ENCODE measurements at regions not wholly inside any gene's neighbourhood (a gene's known extent, or its start where the extent isn't known, plus 50 kb on each side); places are given as distances from the start of the nearest gene placed in this dataset.

- TF ChIP-seq, protein P1, sequence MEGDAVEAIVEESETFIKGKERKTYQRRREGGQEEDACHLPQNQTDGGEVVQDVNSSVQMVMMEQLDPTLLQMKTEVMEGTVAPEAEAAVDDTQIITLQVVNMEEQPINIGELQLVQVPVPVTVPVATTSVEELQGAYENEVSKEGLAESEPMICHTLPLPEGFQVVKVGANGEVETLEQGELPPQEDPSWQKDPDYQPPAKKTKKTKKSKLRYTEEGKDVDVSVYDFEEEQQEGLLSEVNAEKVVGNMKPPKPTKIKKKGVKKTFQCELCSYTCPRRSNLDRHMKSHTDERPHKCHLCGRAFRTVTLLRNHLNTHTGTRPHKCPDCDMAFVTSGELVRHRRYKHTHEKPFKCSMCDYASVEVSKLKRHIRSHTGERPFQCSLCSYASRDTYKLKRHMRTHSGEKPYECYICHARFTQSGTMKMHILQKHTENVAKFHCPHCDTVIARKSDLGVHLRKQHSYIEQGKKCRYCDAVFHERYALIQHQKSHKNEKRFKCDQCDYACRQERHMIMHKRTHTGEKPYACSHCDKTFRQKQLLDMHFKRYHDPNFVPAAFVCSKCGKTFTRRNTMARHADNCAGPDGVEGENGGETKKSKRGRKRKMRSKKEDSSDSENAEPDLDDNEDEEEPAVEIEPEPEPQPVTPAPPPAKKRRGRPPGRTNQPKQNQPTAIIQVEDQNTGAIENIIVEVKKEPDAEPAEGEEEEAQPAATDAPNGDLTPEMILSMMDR (IDR thresholded peaks at IDR 0.05; ENCODE audit: control insufficient read depth, extremely low read depth, insufficient read depth): no peak
- no peak for DNase-seq (ENCODE audit: low read depth)
- H3K4me3 ChIP-seq (ENCODE audit: low read depth, low read length): no peak overlapping the region
Observed at GRCh38 chr6:113529879-113530278, 327.3 kb upstream of the MARCKS start.

- DNase-seq (ENCODE audit: low read depth): no peak
- H3K4me3 ChIP-seq (ENCODE audit: low read depth, low read length): no peak overlapping the region
- TF ChIP-seq, protein P1 (IDR thresholded peaks at IDR 0.05; ENCODE audit: control insufficient read depth, extremely low read depth, insufficient read depth): no peak
Observed at GRCh38 chr6:113530769-113531168, 326.4 kb upstream of the MARCKS start.

DNA sequence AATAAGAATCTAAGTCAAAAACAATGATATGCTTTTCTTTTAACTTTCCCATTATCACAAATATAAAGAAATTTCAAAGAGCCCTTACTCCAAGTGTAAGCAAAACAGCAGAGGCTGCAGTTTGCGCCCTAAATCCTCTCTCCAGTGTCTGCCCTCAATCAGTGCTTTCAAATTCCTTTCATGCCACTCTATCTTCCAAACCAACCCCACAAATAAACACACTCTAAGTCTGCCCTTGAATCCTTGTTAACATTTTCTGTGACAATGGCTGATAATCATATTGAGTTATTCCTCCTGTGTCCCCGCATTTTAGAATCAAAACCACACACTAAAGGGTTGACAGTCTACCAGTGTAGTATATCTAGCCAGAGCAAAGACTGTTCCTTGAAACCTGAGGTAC lies 317.9 kb upstream of the MARCKS start:
- no peak for DNase-seq (ENCODE audit: low read depth)
- TF ChIP-seq, protein P1 (IDR thresholded peaks at IDR 0.05; ENCODE audit: control insufficient read depth, extremely low read depth, insufficient read depth): no peak
- no peak overlapping the region for H3K4me3 ChIP-seq (ENCODE audit: low read depth, low read length)

GRCh38 chr6:113539623-113540022 lies 317.5 kb upstream of the MARCKS start:
- DNase-seq (ENCODE audit: low read depth): no peak
- TF ChIP-seq, protein P1 (IDR thresholded peaks at IDR 0.05; ENCODE audit: control insufficient read depth, extremely low read depth, insufficient read depth): no peak

GRCh38 chr6:113540466-113540865 lies 316.7 kb upstream of the MARCKS start:
- TF ChIP-seq, protein P1 (IDR thresholded peaks at IDR 0.05; ENCODE audit: control insufficient read depth, extremely low read depth, insufficient read depth): no peak
- no peak overlapping the region for H3K4me3 ChIP-seq (ENCODE audit: low read depth, low read length)
- DNase-seq (ENCODE audit: low read depth): no peak

More at GRCh38 chr6:113539623-113540022, 317.5 kb upstream of the MARCKS start:
- no peak overlapping the region for H3K4me3 ChIP-seq (ENCODE audit: low read depth, low read length)

GRCh38 chr6:113551168-113551567 lies 306.0 kb upstream of the MARCKS start:
- no peak overlapping the region for H3K4me3 ChIP-seq (ENCODE audit: low read depth, low read length)
- TF ChIP-seq, protein P1 (IDR thresholded peaks at IDR 0.05; ENCODE audit: control insufficient read depth, extremely low read depth, insufficient read depth): no peak
- DNase-seq (ENCODE audit: low read depth): no peak

DNA sequence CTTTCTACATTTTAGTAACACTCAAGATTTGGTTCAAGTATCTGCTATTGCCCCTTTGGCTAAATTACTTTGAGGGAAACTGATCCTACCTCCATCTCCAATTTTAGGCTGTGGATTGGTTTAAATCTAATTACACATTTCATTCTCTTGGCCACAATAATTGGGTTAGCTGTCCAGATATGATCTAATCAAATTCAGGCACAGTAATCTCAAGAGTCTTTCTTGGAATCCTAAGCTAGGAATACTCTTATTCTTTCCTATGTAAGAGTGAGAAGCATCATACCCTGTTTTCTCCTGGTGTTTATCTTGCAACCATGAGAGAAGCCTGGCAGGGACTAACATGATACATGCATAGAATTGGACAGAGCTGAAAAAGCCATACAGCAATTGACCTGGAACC lies 300.4 kb upstream of the MARCKS start:
- TF ChIP-seq, protein P1 (IDR thresholded peaks at IDR 0.05; ENCODE audit: control insufficient read depth, extremely low read depth, insufficient read depth): no peak
- H3K4me3 ChIP-seq (ENCODE audit: low read depth, low read length): no peak overlapping the region
- no peak for DNase-seq (ENCODE audit: low read depth)
